ENCODE measurements at regions not wholly inside any gene's neighbourhood (a gene's known extent, or its start where the extent isn't known, plus 50 kb on each side); places are given as distances from the start of the nearest gene placed in this dataset.

- DNase-seq (ENCODE audit: low spot score) = no peak
Observed at GRCh38 chr18:22848615-22849014, 84.5 kb upstream of the RBBP8 start.

GRCh38 chr18:22856870-22857269, 76.3 kb upstream of the RBBP8 start:
- DNase-seq (ENCODE audit: low spot score) = no peak

GRCh38 chr18:22858121-22858520, 75.0 kb upstream of the RBBP8 start:
- no peak for DNase-seq (ENCODE audit: low spot score)

GRCh38 chr18:22860807-22861206, 72.3 kb upstream of the RBBP8 start:
- DNase-seq (ENCODE audit: low spot score) = no peak

GRCh38 chr18:22865354-22866116, 67.6 kb upstream of the RBBP8 start:
- no peak for DNase-seq (ENCODE audit: low spot score)

GRCh38 chr18:22868831-22869230, 64.3 kb upstream of the RBBP8 start:
- no peak for DNase-seq (ENCODE audit: low spot score)

- no peak for DNase-seq (ENCODE audit: low spot score)
Observed at GRCh38 chr18:22871809-22872525, 61.2 kb upstream of the RBBP8 start.

- DNase-seq (ENCODE audit: low spot score) = no peak
Observed at GRCh38 chr18:22872900-22873537, 60.1 kb upstream of the RBBP8 start.

GRCh38 chr18:22879293-22879692, 53.8 kb upstream of the RBBP8 start:
- no peak for DNase-seq (ENCODE audit: low spot score)

GRCh38 chr18:22882084-22882483, 51.0 kb upstream of the RBBP8 start:
- DNase-seq (ENCODE audit: low spot score) = no peak

GRCh38 chr18:22883179-22883578, 49.9 kb upstream of the RBBP8 start:
- no peak for DNase-seq (ENCODE audit: low spot score)

Data from putamen (tissue), 1 donor.